MG63 (cell line): ENCODE measurements at regions not wholly inside any gene's neighbourhood (a gene's known extent, or its start where the extent isn't known, plus 50 kb on each side); places are given as distances from the start of the nearest gene placed in this dataset.
"Not testable (repeated sequence)": the region's sequence is repeated elsewhere in the genome, so short reads cannot be mapped to it uniquely, and the experiment has no call there.

ENCODE experiments used
- DNase-seq: peaks from one replicate; pipeline ENCODE4 v3.0.0-alpha.2; 2020
- H3K27me3 ChIP-seq: fragments of 250-450 bp; sonication (Bioruptor Pico); 2 replicates; pipeline ENCODE4 v1.5.1; 2020; ENCODE audit warnings: mild to moderate bottlenecking, moderate library complexity
- H3K36me3 ChIP-seq: fragments of 250-450 bp; sonication (Bioruptor Pico); 2 replicates; pipeline ENCODE4 v1.5.1; 2020; ENCODE audit warnings: mild to moderate bottlenecking, moderate library complexity
- H3K4me3 ChIP-seq: fragments of 250-450 bp; sonication (Bioruptor Pico); 2 replicates; pipeline ENCODE4 v1.5.1; 2020; ENCODE audit warnings: mild to moderate bottlenecking, moderate library complexity
- H3K9me3 ChIP-seq: fragments of 250-450 bp; sonication (Bioruptor Pico); 2 replicates; pipeline ENCODE4 v1.5.1; 2020; ENCODE audit warnings: mild to moderate bottlenecking, moderate library complexity

DNA sequence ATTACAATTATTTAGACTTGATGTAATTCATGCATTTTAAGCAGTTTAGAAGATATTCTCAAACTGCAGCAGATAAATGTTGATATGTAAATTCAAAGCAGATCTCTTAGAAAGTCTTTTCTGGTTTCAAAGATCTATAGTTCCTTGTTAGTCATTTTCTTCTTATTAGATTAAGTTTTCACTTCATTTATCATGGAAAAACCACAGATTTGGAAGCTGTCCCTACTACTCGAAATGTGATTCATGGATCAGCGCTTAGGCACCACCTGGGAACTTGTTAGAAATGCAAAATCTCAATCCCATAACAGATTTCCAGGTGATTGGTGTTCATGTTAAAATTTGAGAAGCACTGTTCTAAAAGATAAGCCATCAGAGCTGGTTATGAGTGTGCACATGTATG is 92.8 kb upstream of the CDH2 start:
- no peak overlapping the region for H3K4me3 ChIP-seq
- no peak for DNase-seq
- no peaks in the 10 kb centered on the region for H3K27me3 ChIP-seq
- no peaks in the 10 kb centered on the region for H3K9me3 ChIP-seq
- H3K36me3 ChIP-seq = no peaks in the 10 kb centered on the region

DNA sequence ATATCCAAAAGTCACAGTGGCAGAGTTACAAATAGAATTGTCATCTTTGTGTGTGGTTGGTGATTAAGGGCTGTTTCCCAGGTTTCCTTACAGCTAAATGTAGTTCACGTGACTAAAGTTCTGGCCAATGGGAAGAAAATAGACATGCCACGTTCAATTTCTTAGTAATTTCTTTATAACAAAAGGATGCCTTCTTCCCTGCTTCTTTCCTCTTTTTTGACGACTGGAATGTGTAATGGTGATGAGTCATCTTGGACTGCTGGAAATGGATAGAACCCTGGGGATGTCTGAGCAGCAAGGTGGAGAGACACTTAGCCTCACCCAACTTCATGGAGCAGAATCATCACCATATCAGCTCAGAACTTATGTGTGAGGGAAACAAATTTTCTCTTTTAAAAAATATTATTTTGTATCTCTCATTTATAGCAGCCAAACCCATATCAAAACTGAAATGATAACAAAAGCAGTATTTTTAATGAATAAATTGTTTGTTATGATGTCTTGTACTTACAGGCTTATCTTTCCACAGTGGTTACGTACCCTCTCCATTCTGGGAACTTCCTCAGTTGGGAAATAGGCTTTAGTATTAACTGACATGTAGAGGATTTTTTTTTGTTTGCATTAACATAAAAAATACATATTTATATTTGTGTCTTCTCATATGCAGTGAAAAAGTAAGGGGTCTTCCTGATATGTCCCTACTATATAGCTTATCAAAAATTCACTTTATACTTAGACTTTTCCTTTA is 91.1 kb upstream of the CDH2 start:
- no peak overlapping the region for H3K4me3 ChIP-seq
- no peaks in the 10 kb centered on the region for H3K9me3 ChIP-seq
- no peaks in the 10 kb centered on the region for H3K27me3 ChIP-seq
- H3K36me3 ChIP-seq = no peaks in the 10 kb centered on the region
- DNase-seq = no peak

DNA sequence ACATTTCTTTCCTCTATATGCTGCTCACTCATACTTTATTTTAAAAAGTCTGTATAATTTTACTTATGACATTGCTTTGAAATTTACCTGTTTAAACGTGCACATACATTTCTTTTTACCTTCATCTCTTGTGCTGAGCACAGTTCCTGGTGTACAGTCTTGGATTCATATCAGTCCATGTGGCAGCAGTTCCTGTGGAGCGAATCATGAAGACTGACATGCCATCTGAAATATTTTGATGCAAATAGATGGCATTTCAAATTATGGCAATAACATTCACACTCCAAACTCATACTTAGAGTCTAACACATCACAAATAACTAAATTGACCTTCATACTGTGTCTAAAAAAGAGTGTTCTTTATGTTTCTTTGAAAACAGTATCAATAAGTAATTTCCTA is 90.3 kb upstream of the CDH2 start:
- DNase-seq = no peak
- Histone ChIP-seq H3K27me3 (no peaks in the 10 kb centered on the region), H3K36me3 (no peaks in the 10 kb centered on the region), H3K9me3 (no peaks in the 10 kb centered on the region), H3K4me3 (no peak overlapping the region)

DNA sequence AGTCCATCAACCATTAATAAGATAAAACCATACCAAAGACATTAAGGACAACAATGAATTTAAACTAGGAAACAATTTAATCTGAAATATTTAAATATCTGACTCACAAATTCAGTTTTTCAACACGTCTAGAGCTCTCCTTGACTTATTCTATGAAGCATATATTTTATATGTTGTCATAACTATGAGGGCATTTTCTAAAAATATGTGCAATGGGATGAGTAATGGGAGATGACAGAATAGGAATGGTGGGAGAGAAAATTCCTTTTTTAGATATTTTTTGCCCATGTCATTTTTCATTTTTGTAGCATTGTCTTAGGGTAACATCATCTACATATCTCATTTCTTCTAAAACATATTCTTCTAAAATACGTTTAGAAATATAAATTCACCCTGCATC is 79.2 kb upstream of the CDH2 start:
- Histone ChIP-seq H3K9me3 (no peaks in the 10 kb centered on the region), H3K27me3 (no peaks in the 10 kb centered on the region), H3K36me3 (no peaks in the 10 kb centered on the region), H3K4me3 (no peak overlapping the region)
- DNase-seq = no peak

DNA sequence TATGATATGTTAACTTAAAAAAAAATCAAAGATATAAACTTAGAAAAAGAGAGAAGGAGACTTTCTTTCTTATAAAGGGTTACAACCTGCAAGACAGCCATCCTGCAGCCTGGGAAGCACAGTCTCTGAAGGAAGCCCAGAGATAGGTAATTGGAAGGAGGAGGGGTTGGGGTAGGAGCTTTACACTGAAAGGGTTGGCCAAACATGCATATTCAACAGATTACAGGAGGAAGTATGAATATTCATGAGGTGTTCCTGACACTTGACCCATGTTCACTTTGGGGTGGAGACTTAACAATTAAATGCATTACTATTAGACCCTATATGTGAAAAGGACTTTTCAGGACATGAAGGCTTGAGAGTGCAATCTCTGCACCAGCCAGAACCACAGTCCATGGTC is 71.7 kb upstream of the CDH2 start:
- Histone ChIP-seq H3K4me3 (no peak overlapping the region), H3K36me3 (no peaks in the 10 kb centered on the region), H3K9me3 (no peaks in the 10 kb centered on the region), H3K27me3 (no peaks in the 10 kb centered on the region)
- DNase-seq = no peak

DNA sequence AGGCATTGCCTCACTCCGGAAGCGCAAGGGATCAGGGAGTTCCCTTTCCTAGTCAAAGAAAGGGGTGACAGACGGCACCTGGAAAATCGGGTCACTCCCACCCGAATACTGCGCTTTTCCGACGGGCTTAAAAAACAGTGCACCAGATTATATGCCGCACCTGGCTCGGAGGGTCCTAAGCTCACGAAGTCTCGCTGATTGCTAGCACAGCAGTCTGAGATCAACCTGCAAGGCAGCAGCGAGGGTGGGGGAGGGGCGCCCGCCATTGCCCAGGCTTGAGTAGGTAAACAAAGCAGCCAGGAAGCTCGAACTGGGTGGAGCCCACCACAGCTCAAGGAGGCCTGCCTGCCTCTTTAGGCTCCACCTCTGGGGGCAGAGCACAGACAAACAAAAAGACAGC is 63.7 kb upstream of the CDH2 start:
- not testable (repeated sequence) for H3K36me3 ChIP-seq, H3K27me3 ChIP-seq, H3K9me3 ChIP-seq, DNase-seq, H3K4me3 ChIP-seq

DNA sequence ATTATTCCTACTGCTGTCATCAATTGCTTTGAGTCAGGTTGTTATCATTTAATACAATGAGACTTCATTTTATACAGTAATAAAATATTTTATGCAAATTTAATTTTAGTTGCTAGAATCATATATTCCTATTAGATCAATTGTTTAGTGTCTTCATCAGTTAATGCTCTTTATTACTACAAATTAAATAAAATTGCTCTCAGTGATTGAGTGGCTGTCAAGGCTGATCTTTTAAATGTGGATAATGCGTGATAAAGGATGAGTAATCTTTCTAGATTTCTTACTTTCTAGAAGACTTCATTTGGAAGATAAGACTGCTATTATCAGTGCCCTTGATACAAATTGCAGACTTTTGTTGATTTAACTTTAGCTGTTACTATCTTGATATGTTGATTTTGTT is 59.6 kb upstream of the CDH2 start:
- Histone ChIP-seq H3K36me3 (no peaks in the 10 kb centered on the region), H3K4me3 (no peak overlapping the region), H3K9me3 (no peaks in the 10 kb centered on the region), H3K27me3 (no peaks in the 10 kb centered on the region)
- DNase-seq = no peak
